NB4 (cell line): ENCODE measurements at regions not wholly inside any gene's neighbourhood (a gene's known extent, or its start where the extent isn't known, plus 50 kb on each side); places are given as distances from the start of the nearest gene placed in this dataset.

Experiments
- MAX ChIP-seq: IDR thresholded peaks from 2 replicates; pipeline ENCODE4 v1.6.1; 2011; ENCODE audit warnings: low read depth, low read length
- MYC ChIP-seq: IDR thresholded peaks from 2 replicates; pipeline ENCODE4 v1.6.1; 2011; ENCODE audit warnings: low read depth, low read length
- POLR2A ChIP-seq: IDR thresholded peaks from 2 replicates; pipeline ENCODE4 v1.6.1; 2011; ENCODE audit warnings: mild to moderate bottlenecking; ENCODE audit not compliant: insufficient read length; ENCODE audit errors: extremely low read depth
- TF ChIP-seq, protein P1 (sequence below): IDR thresholded peaks from one replicate; pipeline ENCODE4 v1.5.1; 2012; ENCODE audit warnings: low read depth, low read length

DNA sequence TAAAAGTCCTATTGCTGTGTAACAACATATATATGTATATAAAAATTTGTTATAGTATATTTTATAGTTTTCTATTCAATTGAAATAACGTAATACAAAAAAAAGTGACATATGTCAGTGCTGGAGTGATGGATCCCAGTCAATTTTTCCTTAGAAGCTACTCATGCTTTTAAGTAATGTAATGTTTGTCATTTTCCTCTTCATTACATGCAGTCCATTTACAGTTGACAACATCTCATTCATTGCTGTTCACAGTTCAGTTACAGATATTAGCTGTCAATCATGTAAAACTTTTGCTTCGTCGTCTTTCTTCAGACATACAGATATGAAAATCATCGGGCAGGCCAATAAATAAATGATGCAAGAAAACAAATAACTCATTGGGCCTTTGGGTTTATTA, 525.1 kb upstream of the PRR20A start:
- TF ChIP-seq MAX (no peak), POLR2A (no peak), MYC (no peak)
- TF ChIP-seq, protein P1, sequence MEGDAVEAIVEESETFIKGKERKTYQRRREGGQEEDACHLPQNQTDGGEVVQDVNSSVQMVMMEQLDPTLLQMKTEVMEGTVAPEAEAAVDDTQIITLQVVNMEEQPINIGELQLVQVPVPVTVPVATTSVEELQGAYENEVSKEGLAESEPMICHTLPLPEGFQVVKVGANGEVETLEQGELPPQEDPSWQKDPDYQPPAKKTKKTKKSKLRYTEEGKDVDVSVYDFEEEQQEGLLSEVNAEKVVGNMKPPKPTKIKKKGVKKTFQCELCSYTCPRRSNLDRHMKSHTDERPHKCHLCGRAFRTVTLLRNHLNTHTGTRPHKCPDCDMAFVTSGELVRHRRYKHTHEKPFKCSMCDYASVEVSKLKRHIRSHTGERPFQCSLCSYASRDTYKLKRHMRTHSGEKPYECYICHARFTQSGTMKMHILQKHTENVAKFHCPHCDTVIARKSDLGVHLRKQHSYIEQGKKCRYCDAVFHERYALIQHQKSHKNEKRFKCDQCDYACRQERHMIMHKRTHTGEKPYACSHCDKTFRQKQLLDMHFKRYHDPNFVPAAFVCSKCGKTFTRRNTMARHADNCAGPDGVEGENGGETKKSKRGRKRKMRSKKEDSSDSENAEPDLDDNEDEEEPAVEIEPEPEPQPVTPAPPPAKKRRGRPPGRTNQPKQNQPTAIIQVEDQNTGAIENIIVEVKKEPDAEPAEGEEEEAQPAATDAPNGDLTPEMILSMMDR, result no peak
